Naive thymus-derived CD8-positive, alpha-beta T cell (primary cell): ENCODE measurements at regions not wholly inside any gene's neighbourhood (a gene's known extent, or its start where the extent isn't known, plus 50 kb on each side); places are given as distances from the start of the nearest gene placed in this dataset.
"Not testable (repeated sequence)": the region's sequence is repeated elsewhere in the genome, so short reads cannot be mapped to it uniquely, and the experiment has no call there.

Experiments used
- ATAC-seq, 2 donors: fragments of 150-1000 bp; cut with Tn5 transposase in 1 of 2; sonication (Bioruptor Pico), chemical (Tn5 transposase) in 1 of 2; 1 replicate in 1 of 2; 2 replicates in 1 of 2; pipeline ENCODE4 v1.10.0; 2021; ENCODE audit warnings: mild to moderate bottlenecking in 2 of 2, moderate library complexity in 2 of 2
- POLR2A ChIA-PET: fragments of 350-600 bp; sonication (Branson Sonifier 250); formaldehyde crosslinking; loops from one replicate; lab custom pipeline; 2021; ENCODE audit warnings: antibody characterized with exemption; lab: Charles Lee
- DNase-seq, 10 donors: peaks; one replicate each; pipeline versions ENCODE4 v3.0.0 to v3.0.0-alpha.2; 2020 to 2022
- H3K27ac Mint-ChIP-seq, 10 donors: one replicate each; pipeline ENCODE4 v1.8.0; 2020 to 2022; ENCODE audit warnings: mild to moderate bottlenecking in 10 of 10, mixed read lengths in 10 of 10, moderate library complexity in 4 of 10, inconsistent platforms in 1 of 10
- H3K27me3 Mint-ChIP-seq, 5 donors: one replicate each; pipeline ENCODE4 v1.8.0; 2021 to 2022; ENCODE audit warnings: mixed read lengths in 5 of 5
- H3K36me3 Mint-ChIP-seq, 3 donors: one replicate each; pipeline ENCODE4 v1.8.0; 2020 to 2022; ENCODE audit warnings: mixed read lengths in 3 of 3, mild to moderate bottlenecking in 2 of 3, inconsistent platforms in 1 of 3
- H3K4me1 Mint-ChIP-seq, 4 donors: one replicate each; pipeline ENCODE4 v1.8.0; 2021 to 2022; ENCODE audit warnings: mixed read lengths in 4 of 4
- H3K4me3 Mint-ChIP-seq, 10 donors: one replicate each; pipeline ENCODE4 v1.8.0; 2020 to 2022; ENCODE audit warnings: mild to moderate bottlenecking in 10 of 10, mixed read lengths in 10 of 10, moderate library complexity in 6 of 10, inconsistent platforms in 1 of 10
- H3K9me3 Mint-ChIP-seq, 9 donors: one replicate each; pipeline ENCODE4 v1.8.0; 2020 to 2022; ENCODE audit warnings: mixed read lengths in 9 of 9, mild to moderate bottlenecking in 3 of 9, inconsistent platforms in 1 of 9, moderate library complexity in 1 of 9

DNA sequence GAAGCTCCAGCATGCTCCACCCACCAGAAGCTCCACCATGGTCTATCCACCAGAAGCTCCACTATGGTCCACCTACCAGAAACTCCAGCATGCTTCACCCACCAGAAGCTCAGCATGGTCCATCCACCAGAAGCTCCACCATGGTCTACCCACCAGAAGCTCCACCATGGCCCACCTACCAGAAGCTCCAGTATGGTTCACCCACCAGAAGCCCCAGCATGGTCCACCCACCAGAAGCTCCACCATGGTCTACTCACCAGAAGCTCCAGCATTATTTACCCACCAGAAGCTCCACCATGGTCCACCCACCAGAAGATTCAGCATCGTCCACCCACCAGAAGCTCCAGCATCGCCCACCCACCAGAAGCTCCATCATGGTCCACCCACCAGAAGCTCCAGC lies 4490.2 kb upstream of the OR11H1 start:
- POLR2A ChIA-PET, H3K27ac Mint-ChIP-seq, H3K27me3 Mint-ChIP-seq, H3K4me1 Mint-ChIP-seq, H3K4me3 Mint-ChIP-seq, ATAC-seq: not testable (repeated sequence)
- peak in 1 of 10 donors; percentile 59 for DNase-seq
- Mint-ChIP-seq H3K36me3 (peaks cover 0 to 52% (median 12%) of the 10 kb centered on the region in 3 donors), H3K9me3 (peaks cover 28 to 95% (median 67%) of the 10 kb centered on the region in 9 donors)

DNA sequence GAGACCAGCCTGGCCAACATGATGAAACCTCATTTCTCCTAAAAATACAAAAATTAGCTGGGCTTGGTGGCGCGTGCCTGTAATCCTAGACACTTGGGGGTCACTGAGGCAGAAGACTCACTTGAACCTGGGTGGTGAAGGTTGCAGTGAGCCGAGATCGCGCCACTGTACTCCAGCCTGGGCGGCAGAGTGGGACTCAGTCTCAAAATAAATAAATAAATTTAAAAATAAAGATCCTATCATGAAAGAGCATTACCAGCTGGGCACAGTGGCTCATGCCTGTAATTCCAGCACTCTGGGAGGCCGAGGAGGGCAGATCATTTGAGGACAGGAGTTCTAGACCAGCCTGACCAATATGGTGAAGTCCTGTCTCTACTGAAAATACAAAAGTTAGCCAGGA lies 4489.2 kb upstream of the OR11H1 start:
- ATAC-seq, H3K4me3 Mint-ChIP-seq, H3K27ac Mint-ChIP-seq, H3K4me1 Mint-ChIP-seq, POLR2A ChIA-PET, H3K27me3 Mint-ChIP-seq: not testable (repeated sequence)
- Mint-ChIP-seq H3K36me3 (peaks cover 0 to 52% (median 11%) of the 10 kb centered on the region in 3 donors), H3K9me3 (peaks cover 28 to 93% (median 67%) of the 10 kb centered on the region in 9 donors)
- DNase-seq, result peak in 1 of 10 donors; percentile 52

DNA sequence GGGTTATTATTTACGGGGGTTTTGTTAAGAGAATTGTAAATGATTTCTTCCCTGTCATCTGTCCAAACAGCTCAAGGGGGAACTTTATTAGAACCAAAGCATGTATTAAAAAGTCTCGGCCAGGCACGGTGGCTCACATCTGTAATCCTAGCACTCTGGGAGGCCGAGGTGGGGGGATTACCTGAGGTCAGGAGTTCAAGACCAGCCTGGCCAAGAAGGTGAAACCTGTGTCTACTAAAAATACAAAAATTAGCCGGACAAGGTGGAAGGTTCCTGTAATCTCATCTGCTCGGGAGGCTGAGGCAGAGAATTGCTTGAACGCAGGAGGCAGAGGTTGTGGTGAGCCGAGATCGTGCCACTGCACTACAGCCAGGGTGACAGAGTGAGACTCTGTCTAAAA lies 4486.6 kb upstream of the OR11H1 start:
- ATAC-seq, H3K27ac Mint-ChIP-seq, POLR2A ChIA-PET, H3K4me3 Mint-ChIP-seq, H3K27me3 Mint-ChIP-seq, H3K4me1 Mint-ChIP-seq: not testable (repeated sequence)
- DNase-seq, result peak in 1 of 10 donors; percentile 53
- Mint-ChIP-seq H3K9me3 (peaks cover 22 to 68% (median 53%) of the 10 kb centered on the region in 9 donors), H3K36me3 (peaks cover 0 to 41% (median 6%) of the 10 kb centered on the region in 3 donors)

DNA sequence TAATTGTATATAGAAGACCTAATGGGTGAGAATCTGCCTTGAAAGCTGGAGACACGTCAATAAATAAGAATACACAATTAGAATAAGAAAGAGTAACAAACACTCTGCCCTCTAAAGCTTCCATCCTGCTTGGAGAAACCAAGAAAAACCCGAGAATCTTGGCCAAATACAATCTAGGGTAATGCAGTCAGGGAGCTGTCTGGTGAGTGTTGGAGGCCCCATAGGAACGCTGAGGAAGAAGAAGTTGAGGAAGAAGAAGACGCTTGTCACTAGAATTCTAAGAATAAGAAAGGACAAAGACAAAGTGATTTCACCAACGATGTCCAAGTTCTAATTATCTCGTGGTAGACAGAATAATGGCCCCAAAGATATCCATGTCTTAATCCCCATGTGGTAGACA lies 4485.9 kb upstream of the OR11H1 start:
- no peak overlapping the region for H3K4me3 Mint-ChIP-seq
- H3K27me3 Mint-ChIP-seq, result no peaks in the 10 kb centered on the region
- no peaks in the 10 kb centered on the region for H3K4me1 Mint-ChIP-seq
- POLR2A ChIA-PET, result no interaction called here
- no peak overlapping the region for H3K27ac Mint-ChIP-seq
- H3K36me3 Mint-ChIP-seq, result peaks cover 0 to 37% (median 4%) of the 10 kb centered on the region in 3 donors
- ATAC-seq, result no peak
- H3K9me3 Mint-ChIP-seq, result peaks cover 20 to 64% (median 52%) of the 10 kb centered on the region in 9 donors
- DNase-seq, result no peak

DNA sequence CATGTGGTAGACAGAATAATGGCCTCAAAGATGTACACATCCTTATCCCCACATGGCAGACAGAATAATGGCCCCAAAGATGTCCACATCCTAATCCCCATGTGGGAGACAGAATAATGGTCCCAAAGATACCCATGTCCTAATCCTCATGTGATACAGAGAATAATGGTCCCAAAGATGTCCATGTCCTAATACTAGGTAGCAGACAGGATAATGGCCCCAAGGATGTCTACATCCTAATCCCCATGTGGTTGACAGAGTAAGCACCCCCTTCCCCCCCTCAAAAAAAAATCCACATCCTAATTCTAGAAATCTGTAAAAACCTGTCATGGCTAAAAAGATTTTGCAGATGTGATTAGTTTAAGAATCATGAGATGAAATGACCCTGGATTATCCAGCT lies 4484.7 kb upstream of the OR11H1 start:
- H3K27ac Mint-ChIP-seq, H3K27me3 Mint-ChIP-seq, POLR2A ChIA-PET, H3K4me3 Mint-ChIP-seq, DNase-seq, ATAC-seq, H3K4me1 Mint-ChIP-seq: not testable (repeated sequence)
- peaks cover 0 to 27% (median 4%) of the 10 kb centered on the region in 3 donors for H3K36me3 Mint-ChIP-seq
- peaks cover 13 to 54% (median 44%) of the 10 kb centered on the region in 9 donors for H3K9me3 Mint-ChIP-seq

DNA sequence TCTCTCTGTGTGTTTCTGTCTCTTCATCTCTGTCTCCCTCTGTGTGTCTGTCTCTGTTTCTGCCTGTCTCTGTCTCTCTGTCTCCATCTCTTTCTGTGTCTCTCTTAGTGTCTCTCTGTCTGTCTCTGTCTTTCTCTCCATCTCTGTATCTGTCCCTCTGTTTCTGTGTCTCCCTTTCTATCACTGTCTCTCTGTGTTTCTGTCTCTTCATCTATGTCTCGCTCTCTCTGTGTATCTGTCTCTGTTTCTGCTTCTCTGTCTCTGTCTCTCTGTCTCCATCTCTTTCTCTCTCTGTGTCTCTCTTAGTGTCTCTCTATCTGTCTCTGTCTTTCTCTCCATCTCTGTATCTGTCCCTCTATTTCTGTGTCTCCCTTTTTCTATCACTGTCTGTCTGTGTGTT lies 4479.1 kb upstream of the OR11H1 start:
- H3K27ac Mint-ChIP-seq, DNase-seq, H3K27me3 Mint-ChIP-seq, H3K4me1 Mint-ChIP-seq, H3K4me3 Mint-ChIP-seq, POLR2A ChIA-PET, ATAC-seq: not testable (repeated sequence)
- Mint-ChIP-seq H3K36me3 (peaks cover 0 to 18% (median 4%) of the 10 kb centered on the region in 3 donors), H3K9me3 (peaks cover 11 to 39% (median 23%) of the 10 kb centered on the region in 9 donors)

DNA sequence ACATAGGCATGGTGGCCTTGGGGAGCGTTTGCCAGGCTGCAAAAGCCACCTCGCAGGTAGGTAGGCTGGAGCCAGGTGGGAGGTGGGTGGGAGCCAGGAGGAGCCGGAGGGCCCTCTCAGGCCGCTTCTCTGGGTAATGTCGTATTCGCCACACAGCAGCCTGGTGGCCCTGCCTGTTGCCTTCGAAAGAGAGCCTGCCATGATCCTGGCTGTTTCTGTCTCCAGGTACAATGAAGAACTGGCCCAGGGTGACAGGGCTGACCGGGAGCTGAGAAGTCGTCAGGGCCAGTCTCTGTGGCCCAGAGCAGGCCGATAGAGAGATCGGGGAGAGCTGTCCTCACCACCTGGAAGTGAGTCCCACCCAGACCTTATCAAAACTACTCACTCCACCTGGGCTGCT lies 4477.8 kb upstream of the OR11H1 start:
- ATAC-seq, H3K4me1 Mint-ChIP-seq, POLR2A ChIA-PET, H3K27ac Mint-ChIP-seq, H3K27me3 Mint-ChIP-seq, H3K4me3 Mint-ChIP-seq: not testable (repeated sequence)
- peak in 1 of 10 donors; percentile 47 for DNase-seq
- Mint-ChIP-seq H3K9me3 (peaks cover 11 to 51% (median 33%) of the 10 kb centered on the region in 9 donors), H3K36me3 (peaks cover 1 to 22% (median 4%) of the 10 kb centered on the region in 3 donors)

DNA sequence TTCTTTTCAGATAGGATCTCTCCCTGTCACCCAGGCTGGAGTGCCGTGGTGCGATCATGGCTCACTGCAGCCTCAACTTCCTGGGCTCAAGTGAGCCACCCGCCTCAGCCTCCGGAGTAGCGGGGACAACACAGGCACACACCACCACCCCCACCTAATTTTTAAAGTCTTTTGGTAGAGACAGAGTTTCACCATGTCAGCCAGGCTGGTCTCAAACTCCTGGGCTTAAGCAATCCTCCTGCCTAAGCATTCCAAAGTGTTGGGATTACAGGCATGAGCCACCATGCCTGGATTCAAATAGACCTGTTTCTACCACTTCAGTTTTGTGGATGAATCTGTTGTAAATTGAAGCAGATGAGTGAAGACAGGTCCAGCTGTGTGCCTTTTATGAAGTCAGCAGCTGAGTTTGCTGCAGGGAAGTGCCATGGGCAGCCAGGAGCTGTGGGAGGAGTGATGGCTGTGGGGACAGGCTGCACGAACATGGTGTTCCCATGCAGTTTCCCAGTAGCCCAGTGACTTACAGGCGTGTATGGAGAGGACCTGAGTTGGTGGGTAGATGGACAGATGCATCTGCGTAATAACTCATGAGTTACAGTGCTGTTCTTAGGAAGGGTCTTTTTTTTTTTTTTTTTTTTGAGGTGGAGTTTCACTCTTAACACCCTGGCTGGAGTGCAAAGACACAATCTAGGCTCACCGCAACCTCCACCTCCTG lies 4476.4 kb upstream of the OR11H1 start:
- H3K27me3 Mint-ChIP-seq, H3K4me1 Mint-ChIP-seq, H3K27ac Mint-ChIP-seq, POLR2A ChIA-PET, H3K4me3 Mint-ChIP-seq: not testable (repeated sequence)
- DNase-seq (peak in 1 of 10 donors; percentile 57), ATAC-seq (peak in 1 of 2 donors; percentile 22)
- Mint-ChIP-seq H3K9me3 (peaks cover 13 to 64% (median 42%) of the 10 kb centered on the region in 9 donors), H3K36me3 (peaks cover 4 to 30% (median 4%) of the 10 kb centered on the region in 3 donors)

DNA sequence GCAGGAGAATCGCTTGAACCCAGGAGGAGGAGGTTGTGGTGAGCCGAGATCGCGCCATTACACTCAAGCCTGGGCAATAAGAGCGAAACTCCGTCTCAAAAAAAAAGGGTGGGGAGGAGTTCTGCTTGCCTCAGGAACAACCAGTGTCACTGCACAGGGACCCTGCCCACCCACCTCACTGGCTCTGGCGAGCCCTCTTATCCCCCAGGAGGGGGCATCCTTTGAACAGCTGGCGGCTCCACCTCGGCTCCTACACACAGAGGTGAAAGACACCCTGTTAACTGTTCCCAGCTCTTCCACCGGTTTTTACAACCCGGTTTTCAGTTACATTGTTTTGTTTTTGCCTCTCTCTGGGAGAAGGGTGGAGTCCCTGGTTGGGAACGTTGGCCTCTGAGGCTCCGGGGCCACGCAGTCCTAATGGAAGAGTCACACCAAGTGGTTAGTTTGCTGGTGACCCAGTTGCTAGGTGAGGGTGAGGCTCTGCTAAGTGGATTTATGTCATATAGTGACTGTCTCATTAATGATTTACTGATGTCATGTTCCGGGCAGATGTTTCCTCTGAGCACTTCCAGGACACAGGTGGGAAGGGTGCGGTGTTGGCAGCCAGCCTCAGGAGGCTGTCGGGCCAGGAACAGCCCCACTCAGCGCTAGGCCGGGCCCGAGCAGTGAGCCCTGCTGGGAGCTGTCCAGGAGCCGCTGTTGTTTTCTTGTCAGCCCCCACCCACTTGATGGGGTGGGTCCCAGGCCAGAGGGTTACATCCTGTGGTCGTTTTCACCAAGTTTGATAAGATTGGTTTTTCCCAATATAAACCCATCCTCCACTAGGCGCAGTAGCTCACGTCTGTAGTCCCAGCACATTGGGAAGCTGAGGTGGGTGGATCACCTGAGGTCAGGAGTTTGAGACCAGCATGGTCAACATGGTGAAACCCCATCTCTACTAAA lies 4474.3 kb upstream of the OR11H1 start:
- H3K4me1 Mint-ChIP-seq, POLR2A ChIA-PET, H3K4me3 Mint-ChIP-seq, H3K27ac Mint-ChIP-seq, ATAC-seq, H3K27me3 Mint-ChIP-seq: not testable (repeated sequence)
- peaks cover 3 to 29% (median 4%) of the 10 kb centered on the region in 3 donors for H3K36me3 Mint-ChIP-seq
- DNase-seq, result peak in 1 of 10 donors; percentile 50
- peaks cover 11 to 71% (median 39%) of the 10 kb centered on the region in 9 donors for H3K9me3 Mint-ChIP-seq

DNA sequence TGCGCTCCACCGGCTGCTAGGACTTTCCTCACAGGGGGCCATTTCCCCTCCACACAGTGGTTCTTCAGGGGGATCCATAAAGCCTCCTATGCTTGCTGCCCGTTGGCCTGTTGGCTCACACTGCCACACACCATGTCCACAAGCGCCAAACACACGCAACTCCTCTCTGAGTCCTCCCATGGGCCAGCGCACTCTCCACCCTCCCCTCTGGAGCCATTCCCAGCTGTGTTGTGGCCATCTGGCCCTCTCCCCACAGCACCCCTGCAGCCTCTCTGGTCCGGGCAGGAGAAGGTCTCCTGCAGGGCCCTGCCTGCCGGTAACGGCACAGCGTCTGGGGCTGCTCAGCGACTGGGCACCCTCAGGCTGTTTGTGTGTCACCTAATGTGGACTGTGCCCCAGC lies 4473.3 kb upstream of the OR11H1 start:
- H3K4me3 Mint-ChIP-seq, H3K27me3 Mint-ChIP-seq, H3K27ac Mint-ChIP-seq, ATAC-seq, H3K4me1 Mint-ChIP-seq, POLR2A ChIA-PET: not testable (repeated sequence)
- Mint-ChIP-seq H3K9me3 (peaks cover 6 to 69% (median 37%) of the 10 kb centered on the region in 9 donors), H3K36me3 (peaks cover 0 to 30% (median 4%) of the 10 kb centered on the region in 3 donors)
- peak in 1 of 10 donors; percentile 58 for DNase-seq

DNA sequence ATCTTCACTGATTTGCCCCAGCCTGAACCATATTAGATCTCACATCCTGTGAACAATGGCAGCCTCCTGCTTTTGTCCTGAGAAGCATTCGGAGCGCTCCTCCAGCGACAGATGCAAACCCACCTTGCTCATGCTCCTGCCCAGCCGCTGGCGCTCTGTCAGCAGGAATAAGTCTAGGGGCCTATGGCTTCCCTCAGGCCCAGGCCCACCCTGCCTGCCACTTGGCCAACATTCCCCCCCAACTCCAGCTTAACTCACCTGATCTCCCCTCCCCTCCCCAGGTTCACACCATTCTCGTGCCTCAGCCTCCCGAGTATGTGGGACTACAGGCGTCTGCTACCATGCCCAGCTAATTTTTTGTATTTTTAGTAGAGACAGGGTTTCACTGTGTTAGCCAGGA lies 4472.8 kb upstream of the OR11H1 start:
- H3K4me1 Mint-ChIP-seq, H3K4me3 Mint-ChIP-seq, ATAC-seq, H3K27me3 Mint-ChIP-seq, H3K27ac Mint-ChIP-seq, POLR2A ChIA-PET: not testable (repeated sequence)
- H3K36me3 Mint-ChIP-seq, result peaks cover 0 to 31% (median 4%) of the 10 kb centered on the region in 3 donors
- peak in 1 of 10 donors; percentile 63 for DNase-seq
- H3K9me3 Mint-ChIP-seq, result peaks cover 10 to 74% (median 36%) of the 10 kb centered on the region in 9 donors

DNA sequence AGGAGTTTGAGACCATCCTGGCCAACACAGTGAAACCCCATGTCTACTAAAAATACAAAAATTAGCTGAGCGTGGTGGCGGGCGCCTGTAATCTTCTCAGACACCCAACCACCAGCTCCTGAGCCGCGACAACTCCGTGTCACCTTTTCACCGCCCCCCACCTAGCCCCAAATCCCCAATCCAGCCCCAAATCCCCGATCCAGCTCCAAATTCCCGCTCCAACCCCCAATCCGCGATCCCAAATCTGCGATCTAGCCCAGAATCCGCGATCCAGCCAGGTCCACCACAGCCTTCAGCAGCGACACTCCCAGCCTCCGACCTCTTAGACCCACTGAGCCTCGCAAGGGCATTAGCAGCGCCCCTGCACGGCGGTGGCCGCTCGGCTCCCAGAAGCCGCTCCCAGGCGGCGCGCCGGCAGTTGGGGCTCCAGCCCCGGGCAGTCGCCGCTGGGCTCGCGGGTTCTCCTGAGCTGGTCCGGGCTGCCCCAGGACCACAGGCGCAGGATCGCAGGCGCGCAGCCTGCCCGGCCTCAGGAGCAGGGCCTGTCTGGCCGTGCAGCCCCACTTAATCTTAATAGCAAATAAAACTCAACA lies 4469.9 kb upstream of the OR11H1 start:
- H3K4me1 Mint-ChIP-seq, H3K27ac Mint-ChIP-seq, POLR2A ChIA-PET, H3K27me3 Mint-ChIP-seq, ATAC-seq, H3K4me3 Mint-ChIP-seq: not testable (repeated sequence)
- H3K9me3 Mint-ChIP-seq, result peaks cover 12 to 84% (median 43%) of the 10 kb centered on the region in 9 donors
- DNase-seq, result peak in 1 of 10 donors; percentile 60
- peaks cover 0 to 31% (median 4%) of the 10 kb centered on the region in 3 donors for H3K36me3 Mint-ChIP-seq
